ENCODE measurements at regions not wholly inside any gene's neighbourhood (a gene's known extent, or its start where the extent isn't known, plus 50 kb on each side); places are given as distances from the start of the nearest gene placed in this dataset.

DNA sequence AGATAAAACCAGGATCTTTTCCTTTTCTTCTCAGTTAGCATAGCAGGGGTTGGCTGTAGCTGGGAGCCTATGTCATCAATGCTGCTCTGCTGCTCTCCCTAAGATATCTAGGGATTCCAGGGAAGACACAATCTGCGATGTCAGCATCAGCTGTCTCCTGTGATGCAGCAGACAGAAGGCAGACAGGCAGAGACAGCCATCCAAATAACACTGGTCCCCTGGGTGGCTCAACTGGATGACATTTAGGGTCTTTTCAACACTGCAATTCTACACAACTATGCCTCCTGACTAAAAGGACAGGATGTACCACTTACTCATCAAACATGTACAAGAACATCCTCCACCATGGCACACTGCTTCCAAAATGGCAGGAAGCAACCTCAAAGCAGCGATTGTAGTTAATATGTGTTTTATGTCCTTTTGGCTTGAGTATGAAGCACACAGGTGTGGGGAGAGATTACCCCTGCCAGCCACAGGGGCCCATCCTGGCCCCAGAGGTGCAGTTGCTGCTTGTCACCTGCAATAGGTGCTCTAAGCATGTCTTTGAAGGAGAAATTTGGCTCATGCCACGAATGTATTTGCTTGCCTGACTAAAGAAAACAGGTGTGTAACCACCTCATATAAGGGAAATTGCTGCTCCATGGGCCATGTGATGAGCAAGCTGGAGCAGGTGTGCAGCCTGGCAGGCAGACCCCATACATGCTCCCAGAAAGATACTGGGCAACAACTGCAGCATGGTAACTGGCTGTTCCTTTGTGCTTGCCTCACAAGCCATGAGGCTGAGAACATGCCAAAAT is 357.8 kb downstream of the VPS13C start:
- no peak for FAIRE-seq
- Histone ChIP-seq H3K27me3 (replicated peaks in 1 of 2; ENCODE audit: control insufficient read depth in 2 of 2, insufficient read depth in 2 of 2, low read length in 1 of 2) (no peaks in the 10 kb centered on the region), H3K79me2 (ENCODE audit: control insufficient read depth, insufficient read depth, low read length) (no peaks in the 10 kb centered on the region), H3K9ac (ENCODE audit: control insufficient read depth, insufficient read depth, low read length) (no peak overlapping the region), H3K36me3 (ENCODE audit: control insufficient read depth in 2 of 2, insufficient read depth in 2 of 2, low read length in 1 of 2) (no peaks in the 10 kb centered on the region), H3K9me3 (replicated peaks; ENCODE audit: control insufficient read depth, insufficient read depth, low read length) (no peaks in the 10 kb centered on the region), H4K20me1 (ENCODE audit: control insufficient read depth, insufficient read depth) (no peaks in the 10 kb centered on the region), H3K4me3 (no peak overlapping the region), H2AFZ (ENCODE audit: control insufficient read depth, low read depth, low read length) (no peak overlapping the region), H3K4me1 (ENCODE audit: control insufficient read depth, insufficient read depth, low read length) (no peaks in the 10 kb centered on the region), H3K4me2 (ENCODE audit: control insufficient read depth, insufficient read depth) (no peak overlapping the region), H3K27ac (ENCODE audit: control insufficient read depth, insufficient read depth) (no peak overlapping the region)
- SMC1A ChIA-PET (ENCODE audit: uncharacterized antibody, unreplicated experiment): no interaction called here
- no TSS peak for BruUV-seq (replicated peaks)
- WGBS (ENCODE audit: insufficient coverage, insufficient replicate concordance, low lambda C conversion rate, missing lambda C conversion rate): 21% methylated on average over 3 of the region's 3 CpGs
- ATAC-seq: no peak
- POLR2A ChIA-PET: no interaction called here
- intact Hi-C loops (cut with micrococcal nuclease; ENCODE audit: unreplicated experiment): no loop called here
- DNase-seq (ENCODE audit: low read depth, low spot score): no peak
- RAD21 ChIA-PET (ENCODE audit: unreplicated experiment): no interaction called here
- in situ Hi-C loops (cut with MboI): no loop called here
- CTCF ChIA-PET: no interaction called here
- TF ChIP-seq, protein P1, sequence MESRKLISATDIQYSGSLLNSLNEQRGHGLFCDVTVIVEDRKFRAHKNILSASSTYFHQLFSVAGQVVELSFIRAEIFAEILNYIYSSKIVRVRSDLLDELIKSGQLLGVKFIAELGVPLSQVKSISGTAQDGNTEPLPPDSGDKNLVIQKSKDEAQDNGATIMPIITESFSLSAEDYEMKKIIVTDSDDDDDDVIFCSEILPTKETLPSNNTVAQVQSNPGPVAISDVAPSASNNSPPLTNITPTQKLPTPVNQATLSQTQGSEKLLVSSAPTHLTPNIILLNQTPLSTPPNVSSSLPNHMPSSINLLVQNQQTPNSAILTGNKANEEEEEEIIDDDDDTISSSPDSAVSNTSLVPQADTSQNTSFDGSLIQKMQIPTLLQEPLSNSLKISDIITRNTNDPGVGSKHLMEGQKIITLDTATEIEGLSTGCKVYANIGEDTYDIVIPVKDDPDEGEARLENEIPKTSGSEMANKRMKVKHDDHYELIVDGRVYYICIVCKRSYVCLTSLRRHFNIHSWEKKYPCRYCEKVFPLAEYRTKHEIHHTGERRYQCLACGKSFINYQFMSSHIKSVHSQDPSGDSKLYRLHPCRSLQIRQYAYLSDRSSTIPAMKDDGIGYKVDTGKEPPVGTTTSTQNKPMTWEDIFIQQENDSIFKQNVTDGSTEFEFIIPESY (IDR thresholded peaks at IDR 0.05): no peak
- TF ChIP-seq NRF1 (conservative IDR thresholded peaks at IDR 0.05; ENCODE audit: low read depth, low read length) (no peak), PRDM15 (CRISPR knock-in tag; IDR thresholded peaks at IDR 0.05) (no peak), BACH1 (IDR thresholded peaks at IDR 0.05; ENCODE audit: borderline replicate concordance) (no peak), NFIC (IDR thresholded peaks at IDR 0.05; ENCODE audit: low read depth, low read length) (no peak), NFYB (IDR thresholded peaks at IDR 0.05; ENCODE audit: insufficient read depth, low read depth, low read length) (no peak), ETV6 (conservative IDR thresholded peaks at IDR 0.05 in 1 of 2, IDR thresholded peaks at IDR 0.05 in 1 of 2; ENCODE audit: borderline replicate concordance in 1 of 2, low read depth in 1 of 2) (no peak), JUNB (IDR thresholded peaks at IDR 0.05) (no peak), KLF5 (IDR thresholded peaks at IDR 0.05; ENCODE audit: partially characterized antibody) (no peak), SP1 (IDR thresholded peaks at IDR 0.05; ENCODE audit: low read depth, low read length) (no peak), ZBTB40 (IDR thresholded peaks at IDR 0.05; ENCODE audit: borderline replicate concordance) (no peak)
